Naive thymus-derived CD4-positive, alpha-beta T cell (primary cell): ENCODE measurements at regions not wholly inside any gene's neighbourhood (a gene's known extent, or its start where the extent isn't known, plus 50 kb on each side); places are given as distances from the start of the nearest gene placed in this dataset.

Source experiments
- ATAC-seq: fragments of 150-1000 bp; cut with Tn5 transposase; 2 replicates; pipeline ENCODE4 v1.10.0; 2021; ENCODE audit warnings: mild to moderate bottlenecking, moderate library complexity
- CTCF ChIA-PET: fragments of 350-600 bp; sonication (Branson Sonifier 250); formaldehyde crosslinking; loops from one replicate; lab custom pipeline; 2021; ENCODE audit warnings: antibody characterized with exemption; lab: Charles Lee
- POLR2A ChIA-PET: fragments of 350-600 bp; sonication (Branson Sonifier 250); formaldehyde crosslinking; loops from one replicate; lab custom pipeline; 2021; ENCODE audit warnings: antibody characterized with exemption, inconsistent platforms; lab: Charles Lee
- DNase-seq, 9 donors: peaks; one replicate each; pipeline versions ENCODE4 v3.0.0 to v3.0.0-alpha.2; 2020 to 2022; ENCODE audit warnings: mixed read lengths in 1 of 9
- H3K27ac ChIP-seq: one replicate; pipeline ENCODE4 v1.7.0; 2013; ENCODE audit warnings: mild to moderate bottlenecking, low read depth, low read length, moderate library complexity
- H3K27me3 ChIP-seq, 2 donors: one replicate each; pipeline ENCODE4 v1.7.0; 2013; ENCODE audit warnings: low read length in 2 of 2, mild to moderate bottlenecking in 2 of 2, moderate library complexity in 2 of 2; ENCODE audit not compliant: control insufficient read depth in 2 of 2, insufficient read depth in 2 of 2
- H3K36me3 ChIP-seq, 3 experiments: 1 replicate in 2 of 3; 2 replicates in 1 of 3; pipeline ENCODE4 v1.7.0; 2013; ENCODE audit warnings: low read length in 3 of 3, mild to moderate bottlenecking in 3 of 3, moderate library complexity in 1 of 3; ENCODE audit not compliant: insufficient read depth in 3 of 3, control insufficient read depth in 2 of 3
- H3K4me1 ChIP-seq, 2 donors: one replicate each; pipeline ENCODE4 v1.7.0; 2013; ENCODE audit warnings: low read length in 2 of 2, mild to moderate bottlenecking in 2 of 2, moderate library complexity in 1 of 2; ENCODE audit not compliant: control insufficient read depth in 2 of 2, insufficient read depth in 2 of 2
- H3K4me3 ChIP-seq: 2 replicates; pipeline ENCODE4 v1.7.0; 2013; ENCODE audit warnings: mild to moderate bottlenecking, low read length
- H3K9me3 ChIP-seq, 3 experiments: 1 replicate in 2 of 3; 2 replicates in 1 of 3; pipeline ENCODE4 v1.7.0; 2013; ENCODE audit warnings: low read length in 3 of 3; ENCODE audit not compliant: control insufficient read depth in 2 of 3
- H3K27ac Mint-ChIP-seq, 9 donors: one replicate each; pipeline ENCODE4 v1.8.0; 2020 to 2022; ENCODE audit warnings: mixed read lengths in 9 of 9, mild to moderate bottlenecking in 8 of 9, moderate library complexity in 5 of 9, inconsistent platforms in 2 of 9
- H3K27me3 Mint-ChIP-seq, 5 donors: one replicate each; pipeline ENCODE4 v1.8.0; 2021 to 2022; ENCODE audit warnings: mixed read lengths in 5 of 5, mild to moderate bottlenecking in 1 of 5
- H3K36me3 Mint-ChIP-seq, 5 donors: one replicate each; pipeline ENCODE4 v1.8.0; 2020 to 2022; ENCODE audit warnings: mixed read lengths in 5 of 5, mild to moderate bottlenecking in 3 of 5, inconsistent platforms in 1 of 5
- H3K4me1 Mint-ChIP-seq, 7 donors: one replicate each; pipeline ENCODE4 v1.8.0; 2020 to 2022; ENCODE audit warnings: mixed read lengths in 7 of 7, mild to moderate bottlenecking in 3 of 7, inconsistent platforms in 1 of 7
- H3K4me3 Mint-ChIP-seq, 10 donors: one replicate each; pipeline ENCODE4 v1.8.0; 2020 to 2022; ENCODE audit warnings: mild to moderate bottlenecking in 10 of 10, mixed read lengths in 10 of 10, moderate library complexity in 6 of 10, inconsistent platforms in 2 of 10
- H3K9me3 Mint-ChIP-seq, 11 donors: one replicate each; pipeline ENCODE4 v1.8.0; 2020 to 2022; ENCODE audit warnings: mixed read lengths in 11 of 11, mild to moderate bottlenecking in 4 of 11, inconsistent platforms in 1 of 11, moderate library complexity in 1 of 11
- intact Hi-C, 2 donors: fragments of 100-400 bp; cut with micrococcal nuclease; formaldehyde crosslinking; loops; one replicate each; pipeline ENCODE4 v1.15.1; 2023

GRCh38 chr20:55038684-55039083 is 563.3 kb downstream of the DOK5 start:
- no peaks in the 10 kb centered on the region for H3K27me3 ChIP-seq
- Mint-ChIP-seq H3K4me3 (no peak overlapping the region), H3K27ac (no peak overlapping the region), H3K36me3 (no peaks in the 10 kb centered on the region), H3K9me3 (peaks cover 2 to 22% (median 7%) of the 10 kb centered on the region in 11 donors), H3K4me1 (no peaks in the 10 kb centered on the region), H3K27me3 (no peaks in the 10 kb centered on the region)
- no peaks in the 10 kb centered on the region for H3K9me3 ChIP-seq
- CTCF ChIA-PET, result no interaction called here
- POLR2A ChIA-PET, result no interaction called here
- ATAC-seq, result no peak
- no peak for DNase-seq
- no peaks in the 10 kb centered on the region for H3K4me1 ChIP-seq
- no peaks in the 10 kb centered on the region for H3K36me3 ChIP-seq
- no peak overlapping the region for H3K27ac ChIP-seq
- intact Hi-C loops, result no loop called here
- no peak overlapping the region for H3K4me3 ChIP-seq

- POLR2A ChIA-PET, result no interaction called here
- CTCF ChIA-PET, result no interaction called here
- Mint-ChIP-seq H3K4me3 (no peak overlapping the region), H3K9me3 (peaks cover 2 to 17% (median 7%) of the 10 kb centered on the region in 11 donors), H3K27ac (no peak overlapping the region), H3K4me1 (no peaks in the 10 kb centered on the region), H3K36me3 (peaks cover 0 to 4% (median 0%) of the 10 kb centered on the region in 5 donors), H3K27me3 (no peaks in the 10 kb centered on the region)
- intact Hi-C loops, result no loop called here
- Histone ChIP-seq H3K4me3 (no peak overlapping the region), H3K27ac (no peak overlapping the region), H3K36me3 (no peaks in the 10 kb centered on the region), H3K27me3 (no peaks in the 10 kb centered on the region), H3K9me3 (no peaks in the 10 kb centered on the region), H3K4me1 (no peaks in the 10 kb centered on the region)
- no peak for DNase-seq
- no peak for ATAC-seq
These were observed 556.6 kb downstream of the DOK5 start for GRCh38 chr20:55031971-55032370.

DNA sequence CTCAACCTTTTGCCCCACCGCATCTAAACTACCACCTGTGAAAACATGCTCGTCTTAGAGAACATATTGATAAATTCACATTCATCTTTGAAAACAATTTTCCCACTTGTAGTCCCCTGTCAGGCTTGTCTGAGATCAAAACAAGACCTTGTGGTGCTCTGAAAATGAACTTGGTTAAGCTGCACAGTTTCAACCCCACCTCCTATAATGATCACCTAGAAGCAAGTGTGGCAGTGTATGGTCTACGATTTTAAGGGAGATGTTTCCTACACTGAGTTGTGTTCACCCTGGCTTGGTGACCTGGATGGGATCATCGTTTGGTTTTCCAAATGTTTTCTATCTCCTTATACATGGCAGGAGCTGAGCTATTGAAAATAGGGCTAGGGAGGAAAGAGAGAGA is 539.4 kb downstream of the DOK5 start:
- H3K27ac ChIP-seq, result no peak overlapping the region
- Mint-ChIP-seq H3K27me3 (peaks cover 0 to 7% (median 0%) of the 10 kb centered on the region in 5 donors), H3K4me1 (no peaks in the 10 kb centered on the region), H3K4me3 (no peak overlapping the region), H3K36me3 (no peaks in the 10 kb centered on the region), H3K9me3 (peaks cover 0 to 4% (median 0%) of the 10 kb centered on the region in 11 donors), H3K27ac (no peak overlapping the region)
- DNase-seq (no peak), ATAC-seq (no peak)
- intact Hi-C loops, result no loop called here
- H3K36me3 ChIP-seq, result no peaks in the 10 kb centered on the region
- no peaks in the 10 kb centered on the region for H3K4me1 ChIP-seq
- no peaks in the 10 kb centered on the region for H3K27me3 ChIP-seq
- no peak overlapping the region for H3K4me3 ChIP-seq
- CTCF ChIA-PET, result no interaction called here
- H3K9me3 ChIP-seq, result no peaks in the 10 kb centered on the region
- POLR2A ChIA-PET, result no interaction called here

DNA sequence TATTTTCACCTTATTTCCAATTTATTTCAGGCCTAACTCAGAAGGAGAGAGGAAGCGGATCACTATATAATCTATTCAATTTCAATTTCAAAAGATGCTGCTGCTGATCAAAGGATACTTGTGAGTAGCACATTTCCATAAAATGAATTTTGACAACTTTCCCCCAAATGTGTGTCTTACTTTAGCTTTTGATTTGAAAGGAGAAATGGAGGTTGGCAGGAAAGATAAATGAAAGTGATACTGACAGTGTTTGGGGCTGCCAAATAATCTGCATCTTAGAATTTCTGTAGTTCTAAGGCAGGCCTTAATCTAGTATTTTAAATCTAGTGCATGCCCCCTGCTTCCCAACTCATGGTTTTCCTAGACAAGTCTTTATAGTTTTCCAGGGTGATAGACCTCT is 535.4 kb downstream of the DOK5 start:
- Mint-ChIP-seq H3K27ac (no peak overlapping the region), H3K4me3 (no peak overlapping the region), H3K9me3 (peaks cover 0 to 9% (median 3%) of the 10 kb centered on the region in 11 donors), H3K27me3 (peaks cover 0 to 5% (median 4%) of the 10 kb centered on the region in 5 donors), H3K4me1 (no peaks in the 10 kb centered on the region), H3K36me3 (no peaks in the 10 kb centered on the region)
- ATAC-seq (no peak), DNase-seq (no peak)
- no peak overlapping the region for H3K4me3 ChIP-seq
- H3K4me1 ChIP-seq, result no peaks in the 10 kb centered on the region
- ChIA-PET POLR2A (no interaction called here), CTCF (no interaction called here)
- H3K36me3 ChIP-seq, result no peaks in the 10 kb centered on the region
- no peaks in the 10 kb centered on the region for H3K9me3 ChIP-seq
- no peaks in the 10 kb centered on the region for H3K27me3 ChIP-seq
- no peak overlapping the region for H3K27ac ChIP-seq
- intact Hi-C loops, result no loop called here

DNA sequence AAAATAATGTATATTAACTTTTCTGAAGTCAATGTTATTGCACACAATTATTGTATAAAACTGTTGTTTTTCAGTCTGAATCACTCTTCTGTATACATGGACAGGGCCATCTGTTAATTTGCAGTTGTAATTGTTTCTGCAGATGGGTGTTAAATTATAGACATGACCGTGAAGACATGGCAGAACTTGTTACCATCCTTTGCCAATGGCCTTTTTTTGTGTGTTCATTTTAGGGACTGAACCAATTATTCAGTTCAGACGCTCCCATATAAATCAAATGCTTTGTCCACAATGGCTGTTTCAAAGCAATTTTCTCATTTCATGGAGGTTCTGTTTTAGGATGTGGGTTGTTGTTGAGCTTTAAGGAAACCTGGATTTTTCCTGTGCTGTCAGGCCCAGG is 533.7 kb downstream of the DOK5 start:
- Mint-ChIP-seq H3K4me3 (no peak overlapping the region), H3K36me3 (no peaks in the 10 kb centered on the region), H3K9me3 (peaks cover 0 to 13% (median 3%) of the 10 kb centered on the region in 11 donors), H3K27me3 (peaks cover 0 to 5% (median 4%) of the 10 kb centered on the region in 5 donors), H3K4me1 (no peaks in the 10 kb centered on the region), H3K27ac (no peak overlapping the region)
- Histone ChIP-seq H3K4me3 (no peak overlapping the region), H3K27ac (no peak overlapping the region), H3K36me3 (no peaks in the 10 kb centered on the region), H3K9me3 (no peaks in the 10 kb centered on the region), H3K27me3 (no peaks in the 10 kb centered on the region), H3K4me1 (no peaks in the 10 kb centered on the region)
- ChIA-PET CTCF (no interaction called here), POLR2A (no interaction called here)
- DNase-seq (no peak), ATAC-seq (no peak)
- intact Hi-C loops, result no loop called here

DNA sequence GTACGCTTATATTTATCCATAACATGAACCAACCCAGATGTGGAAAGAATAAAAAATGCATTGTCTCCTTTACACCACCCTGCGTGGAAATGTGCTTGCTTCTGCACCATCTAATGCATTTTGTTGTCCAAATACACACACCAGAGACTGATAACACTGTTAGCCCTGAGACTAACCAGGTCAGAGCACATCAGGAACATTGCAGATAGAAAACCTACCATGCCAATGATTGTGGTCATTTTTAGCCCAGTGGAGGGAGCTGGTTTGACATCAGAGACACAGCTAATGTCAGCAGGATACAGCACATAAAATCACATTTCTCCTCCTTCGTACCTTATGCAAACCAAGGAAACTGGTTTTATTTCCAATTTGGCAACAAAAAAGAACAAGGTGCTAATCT is 528.7 kb downstream of the DOK5 start:
- peaks cover 0 to 5% (median 0%) of the 10 kb centered on the region in 5 donors for H3K27me3 Mint-ChIP-seq
- DNase-seq, result no peak
- H3K4me1 Mint-ChIP-seq, result no peaks in the 10 kb centered on the region
- H3K36me3 ChIP-seq, result no peaks in the 10 kb centered on the region
- no peaks in the 10 kb centered on the region for H3K9me3 ChIP-seq
- no peak overlapping the region for H3K4me3 Mint-ChIP-seq
- H3K27me3 ChIP-seq, result no peaks in the 10 kb centered on the region
- no peak overlapping the region for H3K27ac ChIP-seq
- no peak overlapping the region for H3K27ac Mint-ChIP-seq
- H3K4me3 ChIP-seq, result no peak overlapping the region
- no peaks in the 10 kb centered on the region for H3K36me3 Mint-ChIP-seq
- H3K9me3 Mint-ChIP-seq, result peaks cover 0 to 13% (median 3%) of the 10 kb centered on the region in 11 donors
- ChIA-PET CTCF (no interaction called here), POLR2A (no interaction called here)
- H3K4me1 ChIP-seq, result no peaks in the 10 kb centered on the region
- intact Hi-C loops, result no loop called here
- ATAC-seq, result no peak

DNA sequence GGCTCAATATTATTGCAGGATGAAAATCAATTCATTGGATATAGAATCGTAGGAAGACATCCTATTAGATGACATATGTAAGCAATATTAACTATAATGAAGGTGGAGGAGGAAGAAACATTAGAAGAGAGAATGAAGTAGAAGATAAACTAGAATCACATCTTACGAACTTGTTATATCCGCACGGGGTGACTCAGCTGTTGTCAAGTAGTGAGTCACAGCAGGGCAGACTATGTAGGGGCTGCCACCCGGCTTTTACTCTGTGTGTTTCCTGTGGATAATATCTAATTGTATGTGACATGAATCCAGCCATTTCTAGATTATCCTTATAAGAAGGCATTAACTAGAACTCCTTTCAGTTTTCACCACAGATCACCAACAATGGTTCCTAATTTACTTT is 520.2 kb downstream of the DOK5 start:
- intact Hi-C loops, result no loop called here
- H3K9me3 ChIP-seq, result no peaks in the 10 kb centered on the region
- Mint-ChIP-seq H3K27ac (no peak overlapping the region), H3K4me1 (no peaks in the 10 kb centered on the region), H3K36me3 (no peaks in the 10 kb centered on the region), H3K9me3 (peaks cover 0 to 7% (median 1%) of the 10 kb centered on the region in 11 donors), H3K4me3 (no peak overlapping the region), H3K27me3 (peaks cover 0 to 5% (median 4%) of the 10 kb centered on the region in 5 donors)
- H3K27ac ChIP-seq, result no peak overlapping the region
- no peak overlapping the region for H3K4me3 ChIP-seq
- POLR2A ChIA-PET, result no interaction called here
- no peaks in the 10 kb centered on the region for H3K36me3 ChIP-seq
- H3K4me1 ChIP-seq, result no peaks in the 10 kb centered on the region
- ATAC-seq (no peak), DNase-seq (no peak)
- H3K27me3 ChIP-seq, result no peaks in the 10 kb centered on the region
- CTCF ChIA-PET, result no interaction called here
